ENCODE measurements at regions not wholly inside any gene's neighbourhood (a gene's known extent, or its start where the extent isn't known, plus 50 kb on each side); places are given as distances from the start of the nearest gene placed in this dataset.

DNA sequence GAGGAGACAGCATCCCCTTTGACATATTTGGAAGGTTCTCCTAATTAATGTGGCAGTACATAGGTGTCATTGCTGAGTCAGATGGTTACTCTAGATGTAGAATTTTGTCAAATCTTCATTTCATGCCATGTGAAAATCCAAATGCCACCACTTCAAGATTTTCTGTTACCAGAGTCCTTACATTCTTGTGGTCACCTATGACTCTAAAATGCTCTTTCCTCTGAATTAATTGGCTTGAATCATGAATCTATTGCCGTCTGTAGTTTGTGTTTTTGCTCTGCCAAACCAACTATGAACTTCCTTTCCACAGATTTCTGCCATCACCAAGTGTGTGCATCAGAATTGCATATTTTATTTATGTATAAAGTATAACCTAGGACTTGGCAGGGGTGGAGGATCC, 269.4 kb upstream of the ZPLD1 start:
- TF ChIP-seq, protein P1, sequence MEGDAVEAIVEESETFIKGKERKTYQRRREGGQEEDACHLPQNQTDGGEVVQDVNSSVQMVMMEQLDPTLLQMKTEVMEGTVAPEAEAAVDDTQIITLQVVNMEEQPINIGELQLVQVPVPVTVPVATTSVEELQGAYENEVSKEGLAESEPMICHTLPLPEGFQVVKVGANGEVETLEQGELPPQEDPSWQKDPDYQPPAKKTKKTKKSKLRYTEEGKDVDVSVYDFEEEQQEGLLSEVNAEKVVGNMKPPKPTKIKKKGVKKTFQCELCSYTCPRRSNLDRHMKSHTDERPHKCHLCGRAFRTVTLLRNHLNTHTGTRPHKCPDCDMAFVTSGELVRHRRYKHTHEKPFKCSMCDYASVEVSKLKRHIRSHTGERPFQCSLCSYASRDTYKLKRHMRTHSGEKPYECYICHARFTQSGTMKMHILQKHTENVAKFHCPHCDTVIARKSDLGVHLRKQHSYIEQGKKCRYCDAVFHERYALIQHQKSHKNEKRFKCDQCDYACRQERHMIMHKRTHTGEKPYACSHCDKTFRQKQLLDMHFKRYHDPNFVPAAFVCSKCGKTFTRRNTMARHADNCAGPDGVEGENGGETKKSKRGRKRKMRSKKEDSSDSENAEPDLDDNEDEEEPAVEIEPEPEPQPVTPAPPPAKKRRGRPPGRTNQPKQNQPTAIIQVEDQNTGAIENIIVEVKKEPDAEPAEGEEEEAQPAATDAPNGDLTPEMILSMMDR (IDR thresholded peaks at IDR 0.05 in 8 of 11, conservative IDR thresholded peaks at IDR 0.05 in 3 of 11) = no peak
- no peak for TF ChIP-seq POLR2AphosphoS5 (IDR thresholded peaks at IDR 0.05)

All from spleen (tissue), 7 donors.